Esophagus (tissue), 2 donors: ENCODE measurements at regions not wholly inside any gene's neighbourhood (a gene's known extent, or its start where the extent isn't known, plus 50 kb on each side); places are given as distances from the start of the nearest gene placed in this dataset.

Experiments
- H3K27ac ChIP-seq, 2 donors: one replicate each; pipeline ENCODE4 v1.5.1; 2013; ENCODE audit warnings: low read depth in 2 of 2, mild to moderate bottlenecking in 2 of 2, inconsistent platforms in 1 of 2, low read length in 1 of 2, moderate library complexity in 1 of 2
- H3K27me3 ChIP-seq, 2 donors: one replicate each; pipeline ENCODE4 v1.6.1; 2013; ENCODE audit warnings: low read length in 2 of 2, control low read depth in 1 of 2, mild to moderate bottlenecking in 1 of 2; ENCODE audit not compliant: insufficient read depth in 2 of 2, control insufficient read depth in 1 of 2
- H3K36me3 ChIP-seq, 2 donors: one replicate each; pipeline ENCODE4 v1.6.1; 2013; ENCODE audit warnings: low read length in 1 of 2; ENCODE audit not compliant: control insufficient read depth in 2 of 2, insufficient read depth in 2 of 2
- H3K4me1 ChIP-seq, 2 donors: one replicate each; pipeline ENCODE4 v1.6.1; 2013; ENCODE audit warnings: low read length in 1 of 2; ENCODE audit not compliant: control insufficient read depth in 2 of 2, insufficient read depth in 2 of 2
- H3K4me3 ChIP-seq, 2 donors: one replicate each; pipeline ENCODE4 v1.5.1; 2013; ENCODE audit warnings: low read length in 2 of 2, mild to moderate bottlenecking in 2 of 2, low read depth in 1 of 2, moderate library complexity in 1 of 2
- H3K9me3 ChIP-seq, 2 donors: one replicate each; pipeline ENCODE4 v1.6.1; 2013; ENCODE audit warnings: mild to moderate bottlenecking in 2 of 2, low read depth in 1 of 2, low read length in 1 of 2, moderate library complexity in 1 of 2; ENCODE audit not compliant: control insufficient read depth in 2 of 2, insufficient read depth in 1 of 2
- WGBS, 2 donors: extraction: QIAGEN DNeasy Blood & Tissue Kit; methylation state at CpG; one replicate each; pipeline ENCODE4 v1.1.7; 2013; 5-methylcytosine and 5-hydroxymethylcytosine counted together
- donor health status: healthy with polysubstance abuse.
- donor health status: Bipolar disorder and iron deficiency.

GRCh38 chr21:16978309-16978895 is 534.4 kb upstream of the CXADR start:
- Histone ChIP-seq H3K36me3 (no peaks in the 10 kb centered on the region), H3K4me1 (no peaks in the 10 kb centered on the region), H3K9me3 (no peaks in the 10 kb centered on the region), H3K4me3 (no peak overlapping the region), H3K27me3 (no peaks in the 10 kb centered on the region), H3K27ac (no peak overlapping the region)
- 80 to 82% methylated on average over 4 of the region's 4 CpGs for whole genome bisulfite sequencing, 2 donors

DNA sequence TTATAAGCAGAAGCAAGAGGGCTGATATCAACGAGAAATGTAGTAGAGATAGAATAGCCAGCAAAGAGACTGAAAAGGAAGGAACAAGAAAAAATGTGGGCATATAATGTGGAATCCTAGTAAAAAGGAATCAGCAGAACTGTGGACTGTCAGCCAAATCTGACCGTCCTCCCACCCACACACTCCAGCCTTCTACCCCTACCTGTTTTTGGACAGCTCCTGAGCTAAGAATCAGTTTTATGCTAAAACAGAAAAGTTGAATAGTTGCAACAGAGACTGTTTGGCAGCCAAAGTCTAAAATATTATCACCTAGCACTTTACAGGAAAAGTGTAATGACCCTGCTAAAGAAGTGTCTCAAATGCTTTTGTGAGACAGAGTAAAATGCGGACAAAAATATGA is 533.3 kb upstream of the CXADR start:
- Histone ChIP-seq H3K9me3 (no peaks in the 10 kb centered on the region), H3K27ac (no peak overlapping the region), H3K4me3 (no peak overlapping the region), H3K36me3 (no peaks in the 10 kb centered on the region), H3K4me1 (no peaks in the 10 kb centered on the region), H3K27me3 (no peaks in the 10 kb centered on the region)
- WGBS, 2 donors, result 83 to 93% methylated on average over 3 of the region's 3 CpGs

- Histone ChIP-seq H3K27ac (no peak overlapping the region), H3K9me3 (no peaks in the 10 kb centered on the region), H3K4me3 (no peak overlapping the region), H3K4me1 (no peaks in the 10 kb centered on the region), H3K27me3 (no peaks in the 10 kb centered on the region), H3K36me3 (no peaks in the 10 kb centered on the region)
Measured at GRCh38 chr21:16983420-16983819, 529.4 kb upstream of the CXADR start.

DNA sequence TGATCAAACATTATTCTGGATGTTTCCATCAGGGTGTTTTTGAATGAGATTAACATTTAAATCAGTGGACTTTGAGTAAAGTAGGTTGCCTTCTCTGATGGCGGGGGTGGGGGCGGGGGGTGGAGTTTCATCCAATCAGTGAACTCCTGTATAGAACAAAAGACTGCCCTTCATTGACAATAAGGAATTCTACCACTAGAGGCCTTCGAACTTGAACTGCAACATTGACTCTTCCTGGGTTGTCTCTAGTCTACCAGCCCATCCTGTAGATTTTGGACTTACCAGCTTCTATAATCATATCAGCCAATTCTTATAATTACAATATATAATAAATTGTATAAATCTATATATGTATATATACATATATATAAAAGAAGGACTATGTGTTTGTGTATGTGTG is 520.4 kb upstream of the CXADR start:
- no peaks in the 10 kb centered on the region for H3K9me3 ChIP-seq
- H3K27me3 ChIP-seq, result no peaks in the 10 kb centered on the region
- WGBS, 2 donors, result 84 to 92% methylated on average over 3 of the region's 3 CpGs
- H3K4me3 ChIP-seq, result no peak overlapping the region
- H3K36me3 ChIP-seq, result no peaks in the 10 kb centered on the region
- no peak overlapping the region for H3K27ac ChIP-seq
- no peaks in the 10 kb centered on the region for H3K4me1 ChIP-seq

DNA sequence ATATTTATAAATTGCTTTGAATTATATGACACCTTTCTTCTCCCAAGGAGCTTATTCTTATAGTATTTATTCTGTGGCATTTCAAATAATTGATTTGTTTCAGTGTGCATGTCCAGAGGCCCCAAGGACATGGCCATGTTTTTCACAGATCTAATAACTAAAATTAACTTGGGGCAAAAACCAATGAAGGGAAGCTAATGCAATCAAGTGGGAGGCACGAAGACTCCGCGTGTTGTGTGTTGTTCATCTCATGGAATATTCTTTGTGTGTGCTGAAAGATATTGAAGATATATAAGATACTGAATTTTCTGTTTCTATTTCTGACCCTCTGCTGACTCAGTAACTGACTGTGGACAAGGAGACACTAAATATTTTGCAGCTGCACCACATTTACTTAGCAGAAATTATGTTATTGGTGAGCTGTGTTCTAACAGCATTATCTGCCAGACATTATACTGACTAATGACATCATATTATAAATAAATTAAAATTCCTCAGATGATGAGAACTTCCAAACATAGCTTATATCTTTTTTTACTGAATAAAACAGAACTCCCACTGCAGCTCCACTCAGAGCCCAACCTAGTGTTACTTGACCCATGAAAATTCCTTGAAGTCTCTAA is 519.3 kb upstream of the CXADR start:
- WGBS, 2 donors, result 80 to 84% methylated on average over 3 of the region's 3 CpGs
- H3K9me3 ChIP-seq, result no peaks in the 10 kb centered on the region
- H3K27me3 ChIP-seq, result no peaks in the 10 kb centered on the region
- H3K4me3 ChIP-seq, result no peak overlapping the region
- H3K36me3 ChIP-seq, result no peaks in the 10 kb centered on the region
- H3K27ac ChIP-seq, result no peak overlapping the region
- H3K4me1 ChIP-seq, result no peaks in the 10 kb centered on the region

DNA sequence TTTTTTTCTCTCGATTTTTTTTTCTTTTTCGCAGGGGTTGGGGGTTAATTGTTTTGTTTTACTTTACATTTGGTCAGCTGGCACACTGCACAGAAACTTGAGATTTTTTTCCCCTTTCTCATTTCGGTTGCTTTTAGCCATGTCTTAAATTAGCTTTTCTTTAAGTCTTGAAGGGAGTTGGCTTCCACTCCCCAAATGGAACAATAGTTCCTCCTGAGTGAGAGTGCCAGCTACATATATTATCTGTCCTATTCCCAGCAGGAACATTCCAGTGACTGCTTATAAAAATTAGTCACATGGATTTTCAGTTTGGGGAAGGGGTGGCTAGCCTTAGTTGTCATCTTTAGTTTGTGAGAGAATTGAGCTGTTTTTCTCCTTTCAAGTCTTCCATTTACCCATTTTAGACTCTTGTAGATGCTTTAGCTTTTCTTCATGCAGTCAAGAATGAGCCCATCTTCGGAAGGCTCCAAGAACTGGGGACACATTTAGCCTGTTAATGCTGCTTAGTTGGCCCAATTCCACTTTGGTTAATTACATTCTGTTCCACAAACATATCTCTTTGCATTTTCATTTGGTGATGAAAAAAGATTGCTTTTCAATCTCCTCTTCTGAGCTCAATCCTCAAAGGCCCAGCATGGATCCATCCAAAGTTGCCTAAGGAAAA is 510.1 kb upstream of the CXADR start:
- H3K27ac ChIP-seq, result peak overlapping the region in 1 of 2 donors; percentile 5

DNA sequence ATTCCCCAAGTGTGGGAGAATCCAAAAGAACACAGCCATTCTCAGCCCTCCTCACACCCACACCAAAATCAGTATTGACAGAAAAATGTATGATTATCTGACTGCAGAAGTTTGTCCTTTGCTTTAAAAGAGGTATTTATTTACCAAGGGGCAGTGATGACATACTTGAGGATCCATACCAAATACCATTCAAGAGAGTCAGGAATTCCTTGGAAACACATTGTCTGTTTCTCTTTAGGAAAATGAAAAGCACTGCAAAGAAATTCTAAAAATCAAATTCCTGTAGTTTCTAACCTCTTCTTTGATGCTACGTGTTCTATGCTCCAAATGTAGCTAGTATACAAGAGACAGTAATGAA is 509.6 kb upstream of the CXADR start:
- Histone ChIP-seq H3K36me3 (no peaks in the 10 kb centered on the region), H3K4me1 (no peaks in the 10 kb centered on the region), H3K4me3 (no peak overlapping the region), H3K27me3 (no peaks in the 10 kb centered on the region), H3K9me3 (no peaks in the 10 kb centered on the region), H3K27ac (peak overlapping the region in 1 of 2 donors; percentile 5)
- 30 to 38% methylated on average over 1 of the region's 1 CpG for WGBS, 2 donors

More for the DNA sequence above, 510.1 kb upstream of the CXADR start:
- Histone ChIP-seq H3K36me3 (no peaks in the 10 kb centered on the region), H3K4me3 (no peak overlapping the region), H3K4me1 (no peaks in the 10 kb centered on the region), H3K9me3 (no peaks in the 10 kb centered on the region), H3K27me3 (no peaks in the 10 kb centered on the region)
- 46 to 60% methylated on average over 4 of the region's 4 CpGs for WGBS, 2 donors

GRCh38 chr21:17003763-17004373 is 509.0 kb upstream of the CXADR start:
- Histone ChIP-seq H3K9me3 (no peaks in the 10 kb centered on the region), H3K27ac (no peak overlapping the region), H3K4me3 (no peak overlapping the region), H3K36me3 (no peaks in the 10 kb centered on the region), H3K27me3 (no peaks in the 10 kb centered on the region), H3K4me1 (no peaks in the 10 kb centered on the region)
- 12 to 25% methylated on average over 3 of the region's 3 CpGs for WGBS, 2 donors

DNA sequence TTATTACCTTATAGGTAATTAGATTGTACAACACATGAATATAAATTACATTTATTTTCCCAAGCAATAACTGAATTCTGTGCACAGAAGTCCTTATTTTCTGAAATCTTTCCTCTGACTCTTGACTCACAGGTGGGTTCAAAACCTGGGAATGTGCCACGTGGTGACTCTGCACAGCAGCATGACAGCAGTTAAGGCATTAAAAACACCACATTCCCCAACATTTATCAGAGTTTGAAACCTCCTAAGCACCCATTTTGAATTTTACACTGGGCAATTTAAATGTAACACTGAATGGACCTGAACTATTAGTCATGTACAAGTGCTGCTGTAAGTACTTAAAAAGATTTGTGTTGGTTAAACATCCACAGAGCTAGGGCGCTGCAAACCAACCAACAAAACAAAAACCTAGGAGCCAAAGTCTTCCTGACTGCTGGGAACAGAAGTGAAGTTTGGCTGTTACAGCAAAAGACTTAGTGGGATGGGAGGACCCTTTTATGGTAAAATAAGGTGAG is 480.6 kb upstream of the CXADR start:
- H3K36me3 ChIP-seq, result no peaks in the 10 kb centered on the region
- H3K4me3 ChIP-seq, result no peak overlapping the region
- H3K9me3 ChIP-seq, result peaks cover 0 to 3% of the 10 kb centered on the region in 2 donors
- no peak overlapping the region for H3K27ac ChIP-seq
- WGBS, 2 donors, result 61 to 74% methylated on average over 2 of the region's 2 CpGs
- H3K27me3 ChIP-seq, result no peaks in the 10 kb centered on the region
- H3K4me1 ChIP-seq, result no peaks in the 10 kb centered on the region
